KMS-11 (cell line): ENCODE measurements at regions not wholly inside any gene's neighbourhood (a gene's known extent, or its start where the extent isn't known, plus 50 kb on each side); places are given as distances from the start of the nearest gene placed in this dataset.

Experiments used
- H2AFZ ChIP-seq: fragments of 200-600 bp; sonication (generic); 2 replicates; pipeline ENCODE4 v1.6.1; 2016; ENCODE audit warnings: antibody characterized with exemption, mixed run types, low read depth
- H3K27ac ChIP-seq: fragments of 200-600 bp; sonication (generic); 2 replicates; pipeline ENCODE4 v1.6.1; 2016; ENCODE audit warnings: mild to moderate bottlenecking, mixed run types
- H3K27me3 ChIP-seq: fragments of 200-600 bp; sonication (generic); 2 replicates; pipeline ENCODE4 v1.6.1; 2017; ENCODE audit warnings: mild to moderate bottlenecking, low read depth, mixed run types, moderate library complexity; ENCODE audit not compliant: insufficient read depth
- H3K36me3 ChIP-seq: fragments of 200-600 bp; sonication (generic); 2 replicates; pipeline ENCODE4 v1.6.1; 2017; ENCODE audit warnings: mild to moderate bottlenecking, mixed run types; ENCODE audit not compliant: insufficient read depth
- H3K4me1 ChIP-seq: fragments of 200-600 bp; sonication (generic); 2 replicates; pipeline ENCODE4 v1.6.1; 2016; ENCODE audit warnings: mild to moderate bottlenecking, low read depth, mixed run types; ENCODE audit not compliant: poor library complexity, severe bottlenecking
- H3K4me2 ChIP-seq: fragments of 200-600 bp; sonication (generic); 2 replicates; pipeline ENCODE4 v1.7.0; 2016; ENCODE audit warnings: mild to moderate bottlenecking, mixed run types
- H3K4me3 ChIP-seq: fragments of 200-600 bp; sonication (generic); IDR thresholded peaks from 2 replicates; pipeline ENCODE4 v1.6.1; 2017; ENCODE audit warnings: low read depth, low read length, mixed read lengths; ENCODE audit not compliant: insufficient read depth
- H3K79me2 ChIP-seq: fragments of 200-600 bp; sonication (generic); 2 replicates; pipeline ENCODE4 v1.6.1; 2016; ENCODE audit warnings: low read depth, mixed run types; ENCODE audit not compliant: insufficient read depth
- H3K9ac ChIP-seq: fragments of 200-600 bp; sonication (generic); 2 replicates; pipeline ENCODE4 v1.6.1; 2016; ENCODE audit warnings: mild to moderate bottlenecking, mixed run types
- H4K20me1 ChIP-seq: fragments of 200-600 bp; sonication (generic); 2 replicates; pipeline ENCODE4 v1.6.1; 2016; ENCODE audit warnings: mild to moderate bottlenecking, mixed run types; ENCODE audit not compliant: insufficient read depth
- TF ChIP-seq, protein P1 (sequence below): fragments of 200-600 bp; sonication (generic); conservative IDR thresholded peaks from 2 replicates; pipeline ENCODE4 v1.6.1; 2017; ENCODE audit warnings: low read depth, mild to moderate bottlenecking, antibody characterized with exemption, low read length, moderate library complexity, mixed read lengths

DNA sequence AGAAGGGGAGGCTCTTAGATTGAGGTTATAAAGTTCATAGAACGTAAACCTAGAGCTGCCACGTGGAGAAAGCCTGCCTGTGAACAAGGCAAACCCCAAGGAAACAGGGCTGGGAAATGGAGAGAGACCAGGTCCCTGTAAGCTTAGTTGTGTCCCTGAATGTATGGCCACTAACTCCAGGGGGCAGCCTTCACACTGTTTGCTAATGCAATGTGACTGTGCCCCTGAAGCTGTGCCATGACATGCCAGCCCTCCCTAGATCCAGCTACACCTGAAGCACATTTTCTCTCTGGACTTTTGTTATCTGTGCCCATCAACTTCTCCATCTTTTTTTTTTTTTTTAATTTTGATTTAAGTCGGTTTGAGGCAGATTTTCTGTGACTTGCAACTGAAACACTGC lies 60.6 kb upstream of the TMCC3 start:
- Histone ChIP-seq H2AFZ (no peak overlapping the region), H3K9ac (no peak overlapping the region), H3K36me3 (no peaks in the 10 kb centered on the region), H3K79me2 (no peaks in the 10 kb centered on the region), H3K4me2 (no peak overlapping the region), H3K4me1 (no peaks in the 10 kb centered on the region), H3K4me3 (no peak overlapping the region), H3K27me3 (no peaks in the 10 kb centered on the region), H4K20me1 (no peaks in the 10 kb centered on the region), H3K27ac (no peak overlapping the region)
- TF ChIP-seq, protein P1, sequence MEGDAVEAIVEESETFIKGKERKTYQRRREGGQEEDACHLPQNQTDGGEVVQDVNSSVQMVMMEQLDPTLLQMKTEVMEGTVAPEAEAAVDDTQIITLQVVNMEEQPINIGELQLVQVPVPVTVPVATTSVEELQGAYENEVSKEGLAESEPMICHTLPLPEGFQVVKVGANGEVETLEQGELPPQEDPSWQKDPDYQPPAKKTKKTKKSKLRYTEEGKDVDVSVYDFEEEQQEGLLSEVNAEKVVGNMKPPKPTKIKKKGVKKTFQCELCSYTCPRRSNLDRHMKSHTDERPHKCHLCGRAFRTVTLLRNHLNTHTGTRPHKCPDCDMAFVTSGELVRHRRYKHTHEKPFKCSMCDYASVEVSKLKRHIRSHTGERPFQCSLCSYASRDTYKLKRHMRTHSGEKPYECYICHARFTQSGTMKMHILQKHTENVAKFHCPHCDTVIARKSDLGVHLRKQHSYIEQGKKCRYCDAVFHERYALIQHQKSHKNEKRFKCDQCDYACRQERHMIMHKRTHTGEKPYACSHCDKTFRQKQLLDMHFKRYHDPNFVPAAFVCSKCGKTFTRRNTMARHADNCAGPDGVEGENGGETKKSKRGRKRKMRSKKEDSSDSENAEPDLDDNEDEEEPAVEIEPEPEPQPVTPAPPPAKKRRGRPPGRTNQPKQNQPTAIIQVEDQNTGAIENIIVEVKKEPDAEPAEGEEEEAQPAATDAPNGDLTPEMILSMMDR: peak; percentile 24; the same call in 1 of the 2 replicates

DNA sequence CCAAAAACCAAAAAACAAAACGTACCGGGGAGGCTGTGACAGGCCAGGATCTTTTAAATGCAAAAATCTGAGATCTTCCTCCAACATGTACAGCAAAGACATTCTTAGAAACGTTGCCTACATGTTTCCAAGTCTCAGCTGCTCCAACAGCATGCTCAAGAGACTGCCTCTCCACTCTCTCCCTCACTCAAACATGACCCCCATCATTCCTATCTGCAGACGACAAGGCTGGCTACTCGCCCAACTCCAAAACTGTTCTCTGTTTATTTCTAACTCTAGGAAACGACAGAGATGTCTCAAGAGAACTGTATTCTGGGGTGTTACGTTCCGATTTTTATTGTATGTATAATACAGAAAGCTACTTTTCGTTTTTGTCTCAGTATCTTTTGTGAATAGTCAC lies 57.5 kb upstream of the TMCC3 start:
- TF ChIP-seq, protein P1: no peak
- no peak overlapping the region for H2AFZ ChIP-seq
- H3K4me3 ChIP-seq: no peak overlapping the region
- no peaks in the 10 kb centered on the region for H4K20me1 ChIP-seq
- no peak overlapping the region for H3K9ac ChIP-seq
- H3K79me2 ChIP-seq: no peaks in the 10 kb centered on the region
- no peaks in the 10 kb centered on the region for H3K4me1 ChIP-seq
- H3K36me3 ChIP-seq: no peaks in the 10 kb centered on the region
- no peak overlapping the region for H3K4me2 ChIP-seq
- no peak overlapping the region for H3K27ac ChIP-seq
- H3K27me3 ChIP-seq: no peaks in the 10 kb centered on the region

DNA sequence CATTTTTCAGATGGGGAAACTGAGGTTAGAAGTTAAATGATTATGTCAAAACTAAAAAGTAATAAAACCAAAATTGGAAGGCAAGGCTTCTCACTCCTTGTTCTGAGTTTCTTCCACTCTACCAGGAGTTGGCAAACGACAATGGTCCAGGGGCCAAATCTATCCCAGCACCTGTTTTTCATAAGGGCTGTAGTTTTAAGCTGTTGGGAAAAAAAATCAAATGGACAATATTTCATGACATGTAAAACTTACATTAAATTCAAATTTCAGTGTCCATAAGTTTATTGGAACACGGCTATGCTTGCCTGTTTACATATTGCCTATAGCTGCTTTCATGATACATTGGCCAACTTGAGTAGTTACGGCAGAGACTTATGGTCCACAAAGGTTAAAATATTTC lies 56.7 kb upstream of the TMCC3 start:
- H3K9ac ChIP-seq: no peak overlapping the region
- TF ChIP-seq, protein P1: no peak
- no peaks in the 10 kb centered on the region for H3K4me1 ChIP-seq
- H3K79me2 ChIP-seq: no peaks in the 10 kb centered on the region
- H3K36me3 ChIP-seq: no peaks in the 10 kb centered on the region
- H3K4me3 ChIP-seq: no peak overlapping the region
- H3K4me2 ChIP-seq: no peak overlapping the region
- no peak overlapping the region for H2AFZ ChIP-seq
- H4K20me1 ChIP-seq: no peaks in the 10 kb centered on the region
- no peaks in the 10 kb centered on the region for H3K27me3 ChIP-seq
- no peak overlapping the region for H3K27ac ChIP-seq

DNA sequence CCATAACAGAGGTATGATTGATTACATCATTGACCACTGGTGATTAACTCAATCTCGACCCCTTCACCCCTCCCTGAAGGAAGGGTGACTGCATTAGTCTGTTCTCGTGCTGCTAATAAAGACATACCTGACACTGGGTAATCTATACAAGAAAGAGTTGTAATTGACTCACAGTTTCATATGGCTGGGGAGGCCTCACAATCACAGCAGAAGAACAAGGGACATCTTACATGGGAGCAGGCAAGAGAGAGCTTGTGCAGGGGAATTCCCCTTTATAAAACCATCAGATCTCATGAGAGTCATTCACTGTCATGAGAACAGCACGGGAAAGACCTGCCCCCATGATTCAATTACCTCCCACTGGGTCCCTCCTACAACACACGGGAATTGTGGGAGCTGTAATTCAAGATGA lies 55.9 kb upstream of the TMCC3 start:
- no peak overlapping the region for H2AFZ ChIP-seq
- no peaks in the 10 kb centered on the region for H4K20me1 ChIP-seq
- no peaks in the 10 kb centered on the region for H3K4me1 ChIP-seq
- H3K36me3 ChIP-seq: no peaks in the 10 kb centered on the region
- H3K27me3 ChIP-seq: no peaks in the 10 kb centered on the region
- TF ChIP-seq, protein P1: no peak
- H3K9ac ChIP-seq: no peak overlapping the region
- no peak overlapping the region for H3K4me3 ChIP-seq
- no peak overlapping the region for H3K4me2 ChIP-seq
- H3K27ac ChIP-seq: no peak overlapping the region
- H3K79me2 ChIP-seq: no peaks in the 10 kb centered on the region

DNA sequence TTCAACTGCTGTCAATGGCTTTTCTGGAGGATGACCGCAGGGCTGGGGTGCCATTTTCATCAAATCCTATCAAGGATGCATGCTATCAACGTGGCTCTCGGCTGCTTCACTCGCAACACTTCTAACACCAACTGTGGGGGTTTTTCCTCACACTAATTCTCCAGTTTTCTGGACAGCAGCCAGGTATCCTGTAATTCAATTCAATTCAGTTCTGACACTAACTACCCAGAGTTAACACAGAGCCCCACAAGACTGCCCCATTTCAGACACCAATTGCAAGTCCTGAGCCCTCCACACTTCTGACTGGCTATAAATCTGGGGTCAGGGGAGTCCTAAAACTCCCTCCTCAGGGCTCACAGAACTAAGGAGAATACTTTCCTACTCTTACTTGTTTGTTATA lies 55.3 kb upstream of the TMCC3 start:
- H3K4me1 ChIP-seq: no peaks in the 10 kb centered on the region
- H3K4me3 ChIP-seq: no peak overlapping the region
- H3K27ac ChIP-seq: no peak overlapping the region
- no peaks in the 10 kb centered on the region for H3K79me2 ChIP-seq
- no peaks in the 10 kb centered on the region for H3K27me3 ChIP-seq
- H3K9ac ChIP-seq: no peak overlapping the region
- H4K20me1 ChIP-seq: no peaks in the 10 kb centered on the region
- H2AFZ ChIP-seq: no peak overlapping the region
- H3K36me3 ChIP-seq: no peaks in the 10 kb centered on the region
- TF ChIP-seq, protein P1: no peak
- no peak overlapping the region for H3K4me2 ChIP-seq
